Upper lobe of right lung (tissue), 1 donor: ENCODE measurements at regions not wholly inside any gene's neighbourhood (a gene's known extent, or its start where the extent isn't known, plus 50 kb on each side); places are given as distances from the start of the nearest gene placed in this dataset.

Experiments
- ATAC-seq: fragments of 200-7000 bp; cut with Tn5 transposase; one replicate; pipeline ENCODE4 v1.9.1; 2020; ENCODE audit warnings: mild to moderate bottlenecking, moderate library complexity
- DNase-seq: peaks from one replicate; pipeline ENCODE4 v3.0.0-alpha.2; 2020
- H3K27ac ChIP-seq: fragments of 200-600 bp; one replicate; pipeline ENCODE4 v1.8.0; 2022
- H3K27me3 ChIP-seq: fragments of 200-600 bp; one replicate; pipeline ENCODE4 v1.8.0; 2022; ENCODE audit warnings: mild to moderate bottlenecking
- H3K36me3 ChIP-seq: fragments of 200-600 bp; one replicate; pipeline ENCODE4 v1.8.0; 2022
- H3K4me1 ChIP-seq: fragments of 200-600 bp; one replicate; pipeline ENCODE4 v1.8.0; 2022
- H3K4me3 ChIP-seq: fragments of 200-600 bp; one replicate; pipeline ENCODE4 v1.8.0; 2022; ENCODE audit warnings: mild to moderate bottlenecking
- H3K9me3 ChIP-seq: fragments of 200-600 bp; one replicate; pipeline ENCODE4 v1.8.0; 2022
- intact Hi-C: fragments of 100-400 bp; cut with DNase I; formaldehyde crosslinking; loops from one replicate; pipeline ENCODE4 v1.11.0; 2022
- TF ChIP-seq, protein P1 (sequence below): fragments of 200-600 bp; IDR thresholded peaks from one replicate; pipeline ENCODE4 v1.8.0; 2022; ENCODE audit warnings: antibody characterized with exemption
- donor health status: DM: no; HTN: yes; CAD: no; lungs with severe emphysema.

DNA sequence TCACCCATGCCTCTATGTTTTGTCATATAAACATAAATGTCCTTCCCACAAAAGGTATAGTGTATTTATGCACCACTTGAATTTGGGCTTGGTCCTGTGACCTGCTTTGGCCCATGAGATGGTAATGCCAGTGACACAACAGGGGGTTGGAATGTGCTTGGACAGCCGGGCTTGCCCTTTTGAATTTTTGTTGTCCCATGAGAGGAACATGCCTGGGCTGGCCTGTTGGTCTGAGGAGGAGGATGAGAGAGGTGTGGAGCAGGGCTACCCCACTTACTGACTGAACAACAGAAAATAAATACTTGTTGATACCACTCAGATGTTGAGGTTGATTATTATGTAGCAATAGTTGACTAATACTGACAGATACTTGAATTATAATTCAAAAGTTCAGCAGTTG, 63.2 kb upstream of the TCF4 start:
- no peaks in the 10 kb centered on the region for H3K9me3 ChIP-seq
- H3K27me3 ChIP-seq, result no peaks in the 10 kb centered on the region
- H3K4me3 ChIP-seq, result no peak overlapping the region
- no peak for DNase-seq
- TF ChIP-seq, protein P1, sequence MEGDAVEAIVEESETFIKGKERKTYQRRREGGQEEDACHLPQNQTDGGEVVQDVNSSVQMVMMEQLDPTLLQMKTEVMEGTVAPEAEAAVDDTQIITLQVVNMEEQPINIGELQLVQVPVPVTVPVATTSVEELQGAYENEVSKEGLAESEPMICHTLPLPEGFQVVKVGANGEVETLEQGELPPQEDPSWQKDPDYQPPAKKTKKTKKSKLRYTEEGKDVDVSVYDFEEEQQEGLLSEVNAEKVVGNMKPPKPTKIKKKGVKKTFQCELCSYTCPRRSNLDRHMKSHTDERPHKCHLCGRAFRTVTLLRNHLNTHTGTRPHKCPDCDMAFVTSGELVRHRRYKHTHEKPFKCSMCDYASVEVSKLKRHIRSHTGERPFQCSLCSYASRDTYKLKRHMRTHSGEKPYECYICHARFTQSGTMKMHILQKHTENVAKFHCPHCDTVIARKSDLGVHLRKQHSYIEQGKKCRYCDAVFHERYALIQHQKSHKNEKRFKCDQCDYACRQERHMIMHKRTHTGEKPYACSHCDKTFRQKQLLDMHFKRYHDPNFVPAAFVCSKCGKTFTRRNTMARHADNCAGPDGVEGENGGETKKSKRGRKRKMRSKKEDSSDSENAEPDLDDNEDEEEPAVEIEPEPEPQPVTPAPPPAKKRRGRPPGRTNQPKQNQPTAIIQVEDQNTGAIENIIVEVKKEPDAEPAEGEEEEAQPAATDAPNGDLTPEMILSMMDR, result no peak
- H3K36me3 ChIP-seq, result no peaks in the 10 kb centered on the region
- no peaks in the 10 kb centered on the region for H3K4me1 ChIP-seq
- intact Hi-C loops, result no loop called here
- no peak for ATAC-seq
- H3K27ac ChIP-seq, result no peak overlapping the region

DNA sequence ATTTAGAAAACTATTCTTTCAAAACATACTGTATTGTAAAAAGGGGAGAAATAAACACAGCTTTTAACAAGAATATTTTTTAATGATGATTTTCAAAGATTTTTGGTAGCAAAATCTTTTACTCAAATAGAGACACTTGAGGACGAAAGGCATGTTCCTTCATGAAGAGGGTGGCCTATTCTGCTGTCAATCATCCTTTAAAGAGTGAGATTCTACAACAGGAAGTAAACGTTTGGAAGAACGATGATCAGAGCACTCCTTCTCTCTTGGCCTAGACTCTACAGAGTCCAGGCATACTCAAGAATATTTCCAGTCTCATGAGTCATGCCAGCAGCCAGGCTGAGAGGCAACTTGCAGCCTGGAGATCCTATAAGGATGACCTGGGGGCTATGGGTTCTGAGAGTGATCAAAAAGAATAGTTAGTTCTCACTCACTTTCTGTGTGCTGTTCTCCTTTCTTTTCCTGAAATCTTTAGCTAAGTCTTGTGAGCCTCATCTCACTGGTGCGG, 62.4 kb upstream of the TCF4 start:
- no peak for ATAC-seq
- TF ChIP-seq, protein P1, result no peak
- no peaks in the 10 kb centered on the region for H3K36me3 ChIP-seq
- no peaks in the 10 kb centered on the region for H3K9me3 ChIP-seq
- intact Hi-C loops, result no loop called here
- H3K4me1 ChIP-seq, result no peaks in the 10 kb centered on the region
- H3K27ac ChIP-seq, result no peak overlapping the region
- no peak for DNase-seq
- no peak overlapping the region for H3K4me3 ChIP-seq
- H3K27me3 ChIP-seq, result no peaks in the 10 kb centered on the region

DNA sequence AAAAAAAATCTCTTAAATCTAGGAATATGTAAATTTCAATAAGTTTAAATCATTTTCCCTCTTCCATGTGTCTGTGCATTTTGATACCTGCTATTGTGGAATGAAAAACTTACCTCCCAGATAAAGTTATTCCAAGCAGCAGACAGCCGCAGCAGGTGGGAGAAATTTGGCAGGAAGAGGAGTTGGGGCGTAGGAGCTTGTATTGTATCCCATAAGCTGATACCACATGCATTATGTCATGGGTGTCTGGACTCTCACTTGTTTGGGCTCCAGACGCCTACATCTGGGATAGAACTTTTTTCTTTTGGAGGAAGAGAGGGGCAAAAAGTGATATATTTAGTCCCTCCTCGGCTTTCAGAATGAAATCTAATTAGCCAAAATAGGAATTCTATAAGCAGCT, 59.3 kb upstream of the TCF4 start:
- DNase-seq (no peak), ATAC-seq (no peak)
- Histone ChIP-seq H3K27ac (no peak overlapping the region), H3K9me3 (peaks cover 2% of the 10 kb centered on the region), H3K36me3 (no peaks in the 10 kb centered on the region), H3K27me3 (no peaks in the 10 kb centered on the region), H3K4me1 (no peaks in the 10 kb centered on the region), H3K4me3 (no peak overlapping the region)
- intact Hi-C loops, result no loop called here
- TF ChIP-seq, protein P1, result no peak

DNA sequence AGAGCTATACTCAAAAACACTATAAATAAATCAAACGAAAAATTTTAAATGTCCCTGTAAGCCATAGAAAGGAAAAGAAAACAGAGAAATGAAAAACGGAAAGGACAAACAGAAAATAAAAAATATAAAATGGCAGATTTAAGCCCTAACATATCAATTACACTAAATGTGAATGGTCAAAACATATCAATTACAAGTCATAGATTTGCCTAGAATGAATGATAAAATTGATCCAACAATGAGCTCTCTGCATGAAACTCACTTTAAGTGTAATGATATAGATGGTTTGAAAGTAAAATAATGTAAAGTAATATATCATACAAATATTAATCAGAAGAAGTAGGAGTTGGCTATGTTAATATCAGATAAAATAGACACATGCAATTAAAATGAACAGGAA, 54.2 kb upstream of the TCF4 start:
- TF ChIP-seq, protein P1, result no peak
- Histone ChIP-seq H3K27ac (no peak overlapping the region), H3K4me3 (no peak overlapping the region), H3K36me3 (no peaks in the 10 kb centered on the region), H3K9me3 (peaks cover 6% of the 10 kb centered on the region), H3K4me1 (no peaks in the 10 kb centered on the region), H3K27me3 (no peaks in the 10 kb centered on the region)
- intact Hi-C loops, result no loop called here
- ATAC-seq (no peak), DNase-seq (no peak)

DNA sequence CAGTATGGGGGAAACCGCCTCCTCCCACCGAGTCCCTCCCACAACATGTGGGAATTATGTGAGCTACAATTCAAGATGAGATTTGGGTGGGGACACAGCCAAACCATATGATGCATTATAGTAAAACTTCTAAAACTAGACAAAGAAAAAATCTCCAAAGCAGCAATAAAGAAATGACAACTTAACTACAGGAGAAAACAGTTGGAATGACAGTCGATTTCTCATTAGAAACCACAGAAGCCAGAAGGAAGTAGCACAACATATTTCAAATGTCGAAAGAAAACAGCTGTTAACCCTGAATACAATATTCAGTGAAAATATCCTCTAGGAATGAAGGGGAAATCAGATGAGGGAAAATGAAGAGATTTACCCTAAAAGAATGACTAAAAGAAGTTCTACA, 53.5 kb upstream of the TCF4 start:
- ATAC-seq, result no peak

More for the DNA sequence above, 53.5 kb upstream of the TCF4 start:
- intact Hi-C loops, result no loop called here
- Histone ChIP-seq H3K36me3 (no peaks in the 10 kb centered on the region), H3K27ac (no peak overlapping the region), H3K9me3 (peaks cover 6% of the 10 kb centered on the region), H3K4me3 (no peak overlapping the region), H3K4me1 (no peaks in the 10 kb centered on the region), H3K27me3 (no peaks in the 10 kb centered on the region)
- no peak for DNase-seq
- TF ChIP-seq, protein P1, result no peak
